ENCODE measurements at regions not wholly inside any gene's neighbourhood (a gene's known extent, or its start where the extent isn't known, plus 50 kb on each side); places are given as distances from the start of the nearest gene placed in this dataset.
A peak's percentile ranks its signal among the peaks of the same experiment; 100 is the strongest.

GRCh38 chr12:116406529-116406928 is 129.0 kb upstream of the MED13L start (continued):
- 0 out of 2 replicates have a peak, but pooled peaks have one; percentile 76 for TF ChIP-seq INSM2 (tag by site-specific recombination; IDR thresholded peaks at IDR 0.05)
- 0 out of 2 replicates have a peak, but pooled peaks have one; percentile 56 for TF ChIP-seq BCL11A (tag by site-specific recombination; IDR thresholded peaks at IDR 0.05; ENCODE audit: low read depth)
- TF ChIP-seq ZNF112 (tag by site-specific recombination; IDR thresholded peaks at IDR 0.05): no peak
- TF ChIP-seq ZNF600 (tag by site-specific recombination; IDR thresholded peaks at IDR 0.05): peak; percentile 89
- no peak for TF ChIP-seq ZBTB10 (tag by site-specific recombination; IDR thresholded peaks at IDR 0.05)
- no peak; the same call in 1 of the 2 replicates for TF ChIP-seq SP3 (tag by site-specific recombination; IDR thresholded peaks at IDR 0.05)
- TF ChIP-seq ZNF837 (tag by site-specific recombination; IDR thresholded peaks at IDR 0.05): no peak
- peak; percentile 85 for TF ChIP-seq ZNF449 (tag by site-specific recombination; IDR thresholded peaks at IDR 0.05)
- peak; percentile 96 for TF ChIP-seq ZSCAN16 (tag by site-specific recombination; IDR thresholded peaks at IDR 0.05)
- TF ChIP-seq ZNF335 (tag by site-specific recombination; conservative IDR thresholded peaks at IDR 0.05): 0 out of 2 replicates have a peak, but pooled peaks have one; percentile 15
- TF ChIP-seq ZNF660 (tag by site-specific recombination; IDR thresholded peaks at IDR 0.05): no peak
- no peak for TF ChIP-seq ZNF239 (tag by site-specific recombination; IDR thresholded peaks at IDR 0.05)
- no peak for TF ChIP-seq ZNF473 (tag by site-specific recombination; IDR thresholded peaks at IDR 0.05)
- no peak; the same call in 1 of the 2 replicates for TF ChIP-seq ZBTB48 (tag by site-specific recombination; IDR thresholded peaks at IDR 0.05)
- no peak for TF ChIP-seq ZNF513 (tag by site-specific recombination; IDR thresholded peaks at IDR 0.05)
- no peak for TF ChIP-seq BCL6B (tag by site-specific recombination; IDR thresholded peaks at IDR 0.05)
- TF ChIP-seq SP7 (tag by site-specific recombination; IDR thresholded peaks at IDR 0.05): peak; percentile 92
- TF ChIP-seq ZNF626 (tag by site-specific recombination; IDR thresholded peaks at IDR 0.05): no peak
- TF ChIP-seq ZSCAN23 (tag by site-specific recombination; IDR thresholded peaks at IDR 0.05): peak; percentile 55; the same call in 1 of the 2 replicates
- TF ChIP-seq ZNF510 (tag by site-specific recombination; IDR thresholded peaks at IDR 0.05; ENCODE audit: insufficient replicate concordance): no peak
- TF ChIP-seq ZNF23 (tag by site-specific recombination; IDR thresholded peaks at IDR 0.05; ENCODE audit: borderline replicate concordance): no peak
- peak; percentile 39; the same call in 1 of the 2 replicates for TF ChIP-seq CTCF (tag by site-specific recombination; IDR thresholded peaks at IDR 0.05)
- peak; percentile 77 for TF ChIP-seq PRDM10 (tag by site-specific recombination; IDR thresholded peaks at IDR 0.05)
- TF ChIP-seq EGR2 (tag by site-specific recombination; IDR thresholded peaks at IDR 0.05; ENCODE audit: low read depth): no peak
- no peak for TF ChIP-seq ZNF549 (tag by site-specific recombination; IDR thresholded peaks at IDR 0.05)
- no peak for TF ChIP-seq ZNF416 (tag by site-specific recombination; IDR thresholded peaks at IDR 0.05)
- no peak for TF ChIP-seq ZNF140 (tag by site-specific recombination; IDR thresholded peaks at IDR 0.05)
